Progenitor cell of endocrine pancreas (in vitro differentiated cells): ENCODE measurements at regions not wholly inside any gene's neighbourhood (a gene's known extent, or its start where the extent isn't known, plus 50 kb on each side); places are given as distances from the start of the nearest gene placed in this dataset.
"Not testable (repeated sequence)": the region's sequence is repeated elsewhere in the genome, so short reads cannot be mapped to it uniquely, and the experiment has no call there.

Experiments
- DNase-seq: peaks from one replicate; pipeline ENCODE4 v3.0.0; 2021; ENCODE audit warnings: low spot score; ENCODE audit not compliant: unreplicated experiment
- H3K27ac Mint-ChIP-seq: 2 replicates; pipeline ENCODE4 v1.8.0; 2021; ENCODE audit warnings: mild to moderate bottlenecking, moderate library complexity, mixed read lengths
- H3K27me3 Mint-ChIP-seq: 2 replicates; pipeline ENCODE4 v1.8.0; 2021; ENCODE audit warnings: mixed read lengths
- H3K36me3 Mint-ChIP-seq: 2 replicates; pipeline ENCODE4 v1.8.0; 2022; ENCODE audit warnings: mixed read lengths; ENCODE audit not compliant: insufficient read depth
- H3K4me1 Mint-ChIP-seq: 2 replicates; pipeline ENCODE4 v1.8.0; 2021; ENCODE audit warnings: low read depth, mixed read lengths
- H3K4me3 Mint-ChIP-seq: 2 replicates; pipeline ENCODE4 v1.8.0; 2021; ENCODE audit warnings: low read depth, mild to moderate bottlenecking, moderate library complexity, mixed read lengths
- H3K9me3 Mint-ChIP-seq: 2 replicates; pipeline ENCODE4 v1.8.0; 2021; ENCODE audit warnings: low read depth, mixed read lengths
- TF ChIP-seq, protein P1 (sequence below): fragments of 200-600 bp; sonication (generic); IDR thresholded peaks from one replicate; pipeline ENCODE4 v1.5.0; 2021; ENCODE audit warnings: antibody characterized with exemption, mild to moderate bottlenecking; ENCODE audit not compliant: unreplicated experiment

DNA sequence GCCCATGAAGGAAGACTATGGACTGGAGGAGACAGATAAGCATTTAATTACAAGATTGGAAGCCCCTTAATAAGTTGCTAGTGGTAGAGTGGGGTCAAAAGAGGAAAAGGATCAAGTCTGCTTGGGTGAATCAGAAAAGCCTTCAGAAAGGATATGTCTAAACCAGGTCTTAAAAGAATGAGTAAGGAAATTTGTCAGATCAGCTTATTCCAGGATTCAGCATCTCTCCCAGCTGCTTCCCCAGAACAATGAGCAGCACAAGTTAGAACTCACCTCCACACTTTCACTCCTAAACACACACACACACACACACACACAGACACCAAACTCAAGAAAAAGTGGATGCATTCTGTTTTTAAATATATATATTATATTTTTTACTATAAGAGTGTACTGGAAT, 166.5 kb downstream of the CPEB2 start:
- Mint-ChIP-seq H3K36me3 (peaks cover 4% of the 10 kb centered on the region), H3K4me3 (no peak overlapping the region), H3K4me1 (peaks cover 11% of the 10 kb centered on the region), H3K27me3 (peaks cover 15% of the 10 kb centered on the region), H3K9me3 (peaks cover 15% of the 10 kb centered on the region), H3K27ac (no peak overlapping the region)
- DNase-seq: no peak
- TF ChIP-seq, protein P1, sequence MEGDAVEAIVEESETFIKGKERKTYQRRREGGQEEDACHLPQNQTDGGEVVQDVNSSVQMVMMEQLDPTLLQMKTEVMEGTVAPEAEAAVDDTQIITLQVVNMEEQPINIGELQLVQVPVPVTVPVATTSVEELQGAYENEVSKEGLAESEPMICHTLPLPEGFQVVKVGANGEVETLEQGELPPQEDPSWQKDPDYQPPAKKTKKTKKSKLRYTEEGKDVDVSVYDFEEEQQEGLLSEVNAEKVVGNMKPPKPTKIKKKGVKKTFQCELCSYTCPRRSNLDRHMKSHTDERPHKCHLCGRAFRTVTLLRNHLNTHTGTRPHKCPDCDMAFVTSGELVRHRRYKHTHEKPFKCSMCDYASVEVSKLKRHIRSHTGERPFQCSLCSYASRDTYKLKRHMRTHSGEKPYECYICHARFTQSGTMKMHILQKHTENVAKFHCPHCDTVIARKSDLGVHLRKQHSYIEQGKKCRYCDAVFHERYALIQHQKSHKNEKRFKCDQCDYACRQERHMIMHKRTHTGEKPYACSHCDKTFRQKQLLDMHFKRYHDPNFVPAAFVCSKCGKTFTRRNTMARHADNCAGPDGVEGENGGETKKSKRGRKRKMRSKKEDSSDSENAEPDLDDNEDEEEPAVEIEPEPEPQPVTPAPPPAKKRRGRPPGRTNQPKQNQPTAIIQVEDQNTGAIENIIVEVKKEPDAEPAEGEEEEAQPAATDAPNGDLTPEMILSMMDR: no peak

- no peak for DNase-seq
- H3K4me1 Mint-ChIP-seq: peaks cover 11% of the 10 kb centered on the region
- peaks cover 12% of the 10 kb centered on the region for H3K27me3 Mint-ChIP-seq
- H3K36me3 Mint-ChIP-seq: peaks cover 4% of the 10 kb centered on the region
- TF ChIP-seq, protein P1: no peak
- no peak overlapping the region for H3K27ac Mint-ChIP-seq
- no peak overlapping the region for H3K4me3 Mint-ChIP-seq
- peaks cover 15% of the 10 kb centered on the region for H3K9me3 Mint-ChIP-seq
Measured at GRCh38 chr4:15171725-15172124, 169.4 kb downstream of the CPEB2 start.

DNA sequence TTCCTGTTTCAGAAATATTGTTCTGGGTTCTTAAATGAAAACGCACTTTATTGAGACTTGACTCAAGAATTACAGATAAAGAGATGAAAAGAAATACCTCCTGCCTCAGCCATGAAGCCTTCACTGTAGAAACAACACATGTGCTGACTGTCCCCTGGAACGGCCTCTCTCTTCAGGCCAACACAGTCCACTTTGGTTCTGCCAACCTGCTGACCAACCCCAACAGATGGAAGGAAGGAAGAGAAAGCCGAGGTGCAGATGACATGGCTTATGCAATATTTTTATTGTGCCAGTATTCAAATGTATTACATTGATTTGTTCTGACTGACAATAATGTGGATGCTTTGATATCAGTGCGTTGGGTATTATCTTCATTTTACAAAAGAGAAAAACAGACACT, 171.0 kb downstream of the CPEB2 start:
- no peak for DNase-seq
- TF ChIP-seq, protein P1: no peak
- Mint-ChIP-seq H3K36me3 (peaks cover 4% of the 10 kb centered on the region), H3K27ac (no peak overlapping the region), H3K27me3 (peaks cover 8% of the 10 kb centered on the region), H3K9me3 (peaks cover 15% of the 10 kb centered on the region), H3K4me3 (no peak overlapping the region), H3K4me1 (peaks cover 8% of the 10 kb centered on the region)

DNA sequence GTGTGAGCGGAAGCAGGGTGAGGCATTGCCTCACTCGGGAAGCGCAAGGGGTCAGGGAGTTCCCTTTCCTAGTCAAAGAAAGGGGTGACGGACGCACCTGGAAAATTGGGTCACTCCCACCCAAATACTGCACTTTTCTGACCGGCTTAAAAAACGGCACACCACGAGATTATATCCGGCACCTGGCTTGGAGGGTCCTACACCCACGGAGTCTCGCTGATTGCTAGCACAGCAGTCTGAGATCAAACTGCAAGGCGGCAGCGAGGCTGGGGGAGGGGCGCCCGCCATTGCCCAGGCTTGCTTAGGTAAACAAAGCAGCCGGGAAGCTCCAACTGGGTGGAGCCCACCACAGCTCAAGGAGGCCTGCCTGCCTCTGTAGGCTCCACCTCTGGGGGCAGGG, 171.9 kb downstream of the CPEB2 start:
- H3K27ac Mint-ChIP-seq, DNase-seq, H3K4me1 Mint-ChIP-seq, H3K4me3 Mint-ChIP-seq, H3K36me3 Mint-ChIP-seq, H3K27me3 Mint-ChIP-seq: not testable (repeated sequence)
- peaks cover 15% of the 10 kb centered on the region for H3K9me3 Mint-ChIP-seq

DNA sequence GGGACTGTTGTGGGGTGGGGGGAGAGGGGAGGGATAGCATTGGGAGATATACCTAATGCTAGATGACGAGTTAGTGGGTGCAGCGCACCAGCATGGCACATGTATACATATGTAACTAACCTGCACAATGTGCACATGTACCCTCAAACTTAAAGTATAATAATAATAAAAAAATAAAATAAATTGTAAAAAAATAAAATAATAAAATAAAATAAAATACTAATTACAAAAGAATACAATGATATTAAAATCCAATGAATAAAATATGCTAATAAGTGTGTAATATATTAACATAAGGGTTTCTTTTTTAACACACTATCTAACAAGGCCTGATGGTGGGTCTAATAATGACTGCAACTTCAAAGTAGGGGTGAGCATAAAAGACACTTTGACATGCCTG, 177.6 kb downstream of the CPEB2 start:
- H3K27ac Mint-ChIP-seq, H3K27me3 Mint-ChIP-seq, H3K4me1 Mint-ChIP-seq, H3K36me3 Mint-ChIP-seq, H3K4me3 Mint-ChIP-seq, H3K9me3 Mint-ChIP-seq, DNase-seq: not testable (repeated sequence)

- Mint-ChIP-seq H3K4me1 (no peaks in the 10 kb centered on the region), H3K27ac (no peak overlapping the region), H3K9me3 (no peaks in the 10 kb centered on the region), H3K36me3 (no peaks in the 10 kb centered on the region), H3K4me3 (no peak overlapping the region), H3K27me3 (no peaks in the 10 kb centered on the region)
- no peak for DNase-seq
- TF ChIP-seq, protein P1: no peak
Measured at GRCh38 chr4:15182600-15183220, 180.4 kb downstream of the CPEB2 start.
